HFFc6 (cell line): ENCODE measurements at regions not wholly inside any gene's neighbourhood (a gene's known extent, or its start where the extent isn't known, plus 50 kb on each side); places are given as distances from the start of the nearest gene placed in this dataset.

ENCODE experiments used
- DNase-seq: peaks from one replicate; pipeline ENCODE4 v3.0.0-alpha.2; 2018
- H3K27ac Mint-ChIP-seq: 2 replicates; pipeline ENCODE4 v1.8.0; 2020; ENCODE audit warnings: mild to moderate bottlenecking, mixed read lengths
- H3K27me3 Mint-ChIP-seq: 2 replicates; pipeline ENCODE4 v1.8.0; 2021; ENCODE audit warnings: mild to moderate bottlenecking, moderate library complexity, mixed read lengths; ENCODE audit not compliant: insufficient read depth
- H3K36me3 Mint-ChIP-seq: 2 replicates; pipeline ENCODE4 v1.8.0; 2021; ENCODE audit warnings: low read depth, mixed read lengths
- H3K4me1 Mint-ChIP-seq: 2 replicates; pipeline ENCODE4 v1.8.0; 2020; ENCODE audit warnings: low read depth, mixed read lengths
- H3K4me3 Mint-ChIP-seq: 2 replicates; pipeline ENCODE4 v1.8.0; 2020; ENCODE audit warnings: mild to moderate bottlenecking, moderate library complexity, mixed read lengths
- H3K9me3 Mint-ChIP-seq: 2 replicates; pipeline ENCODE4 v1.8.0; 2020; ENCODE audit warnings: mild to moderate bottlenecking, mixed read lengths
- TF ChIP-seq, protein P1 (sequence below): fragments of 200-600 bp; sonication (generic); IDR thresholded peaks from 2 replicates; pipeline ENCODE4 v1.5.0; 2021; ENCODE audit warnings: antibody characterized with exemption, mild to moderate bottlenecking

DNA sequence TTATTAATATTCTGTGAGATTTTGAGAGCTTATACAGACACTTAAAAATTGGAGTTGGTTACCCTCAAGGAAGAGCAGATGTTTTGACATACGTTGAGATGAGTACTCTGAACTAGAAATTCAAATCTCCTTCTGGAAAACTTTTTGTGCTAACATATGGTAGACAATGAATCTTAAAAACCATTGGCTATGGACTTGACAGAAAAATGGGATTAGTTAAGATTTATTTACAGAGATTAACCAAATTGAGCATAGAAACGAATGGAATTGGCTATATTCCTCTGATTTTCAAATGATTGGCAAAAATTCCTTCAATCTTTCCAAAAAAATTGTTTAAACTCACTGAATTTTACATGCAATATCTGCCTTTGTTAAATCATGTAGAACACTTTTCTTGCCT, 1392.9 kb downstream of the BRINP3 start:
- Mint-ChIP-seq H3K9me3 (peaks cover 27% of the 10 kb centered on the region), H3K27ac (no peak overlapping the region), H3K4me3 (no peak overlapping the region), H3K36me3 (no peaks in the 10 kb centered on the region), H3K4me1 (no peaks in the 10 kb centered on the region), H3K27me3 (no peaks in the 10 kb centered on the region)
- no peak for DNase-seq
- TF ChIP-seq, protein P1, sequence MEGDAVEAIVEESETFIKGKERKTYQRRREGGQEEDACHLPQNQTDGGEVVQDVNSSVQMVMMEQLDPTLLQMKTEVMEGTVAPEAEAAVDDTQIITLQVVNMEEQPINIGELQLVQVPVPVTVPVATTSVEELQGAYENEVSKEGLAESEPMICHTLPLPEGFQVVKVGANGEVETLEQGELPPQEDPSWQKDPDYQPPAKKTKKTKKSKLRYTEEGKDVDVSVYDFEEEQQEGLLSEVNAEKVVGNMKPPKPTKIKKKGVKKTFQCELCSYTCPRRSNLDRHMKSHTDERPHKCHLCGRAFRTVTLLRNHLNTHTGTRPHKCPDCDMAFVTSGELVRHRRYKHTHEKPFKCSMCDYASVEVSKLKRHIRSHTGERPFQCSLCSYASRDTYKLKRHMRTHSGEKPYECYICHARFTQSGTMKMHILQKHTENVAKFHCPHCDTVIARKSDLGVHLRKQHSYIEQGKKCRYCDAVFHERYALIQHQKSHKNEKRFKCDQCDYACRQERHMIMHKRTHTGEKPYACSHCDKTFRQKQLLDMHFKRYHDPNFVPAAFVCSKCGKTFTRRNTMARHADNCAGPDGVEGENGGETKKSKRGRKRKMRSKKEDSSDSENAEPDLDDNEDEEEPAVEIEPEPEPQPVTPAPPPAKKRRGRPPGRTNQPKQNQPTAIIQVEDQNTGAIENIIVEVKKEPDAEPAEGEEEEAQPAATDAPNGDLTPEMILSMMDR, result no peak

DNA sequence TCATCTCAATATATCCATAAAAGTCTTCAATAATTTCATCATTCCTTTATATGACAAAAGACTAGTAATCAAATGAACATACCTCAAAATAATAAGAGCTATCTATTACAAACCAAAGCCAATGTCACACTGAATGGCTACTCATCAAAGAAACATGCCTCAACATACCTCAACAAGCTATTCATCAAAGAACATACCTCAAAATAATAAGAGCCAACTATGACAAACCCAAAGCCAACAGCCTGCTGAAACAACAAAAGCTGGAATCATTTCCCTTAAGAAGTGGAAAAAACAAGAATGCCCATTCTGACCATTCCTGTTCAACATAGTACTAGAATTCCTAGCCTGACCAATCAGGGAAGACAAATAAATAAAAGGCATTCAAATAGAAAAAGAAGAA, 1373.7 kb downstream of the BRINP3 start:
- Mint-ChIP-seq H3K4me3 (no peak overlapping the region), H3K4me1 (no peaks in the 10 kb centered on the region), H3K27me3 (no peaks in the 10 kb centered on the region), H3K27ac (no peak overlapping the region), H3K36me3 (no peaks in the 10 kb centered on the region; the same call in 1 of the 2 replicates), H3K9me3 (peaks cover 48% of the 10 kb centered on the region)
- no peak for DNase-seq
- TF ChIP-seq, protein P1, result no peak

DNA sequence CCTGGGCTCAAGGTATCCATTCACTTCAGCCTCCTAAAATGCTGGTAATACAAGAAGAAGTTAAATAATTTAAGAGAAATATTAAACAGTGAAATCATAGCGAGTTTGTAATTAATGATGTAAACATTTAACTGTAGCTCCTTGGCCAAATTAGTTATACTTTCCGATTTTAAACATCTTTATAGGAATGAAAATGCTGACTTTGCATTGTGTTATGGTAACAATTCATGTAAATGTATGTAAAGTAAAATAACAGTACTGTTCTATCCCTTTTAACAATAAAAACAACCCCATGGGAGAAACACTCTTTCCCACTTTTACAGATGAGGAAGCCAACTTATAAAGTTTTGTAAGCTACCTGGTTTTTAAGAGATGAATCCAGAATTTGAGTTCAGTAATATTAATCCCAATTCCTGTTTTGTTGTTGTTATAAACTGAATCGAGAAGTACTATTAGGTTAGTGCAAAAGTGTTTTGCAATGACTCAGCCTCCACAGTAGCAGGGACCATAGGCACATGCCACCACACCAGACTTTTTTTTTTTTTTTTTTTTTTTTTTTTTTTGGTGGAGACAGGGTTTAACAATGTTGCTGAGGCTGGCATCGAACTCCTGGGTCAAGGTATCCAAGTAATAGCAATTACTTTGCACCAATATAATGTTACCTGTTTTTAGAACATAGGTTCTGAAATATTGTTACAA, 1360.4 kb downstream of the BRINP3 start:
- Mint-ChIP-seq H3K9me3 (peaks cover 17% of the 10 kb centered on the region; the same call in 1 of the 2 replicates), H3K27me3 (no peaks in the 10 kb centered on the region), H3K4me3 (no peak overlapping the region), H3K36me3 (no peaks in the 10 kb centered on the region), H3K4me1 (no peaks in the 10 kb centered on the region), H3K27ac (no peak overlapping the region)
- no peak for DNase-seq
- TF ChIP-seq, protein P1, result no peak

DNA sequence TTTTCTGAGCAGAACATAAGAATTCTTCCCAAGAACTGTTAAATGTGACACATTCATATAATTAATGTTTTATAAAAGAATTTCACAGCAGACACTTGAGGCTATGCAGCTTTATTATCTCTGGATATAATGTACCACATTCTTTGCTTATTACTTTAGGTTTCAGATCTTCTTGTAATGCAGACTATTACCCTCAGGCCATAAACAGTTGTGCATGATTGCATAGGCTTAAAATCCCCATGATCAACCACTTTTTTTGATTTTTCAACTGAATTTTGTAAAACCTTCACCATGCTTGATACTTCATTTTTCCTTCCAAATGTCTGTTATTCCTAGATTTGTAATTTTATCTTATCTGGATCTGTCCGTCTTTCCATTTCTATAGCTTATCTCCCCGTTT, 1355.7 kb downstream of the BRINP3 start:
- H3K4me3 Mint-ChIP-seq, result no peak overlapping the region
- TF ChIP-seq, protein P1, result no peak
- no peaks in the 10 kb centered on the region for H3K4me1 Mint-ChIP-seq
- no peaks in the 10 kb centered on the region; the same call in 1 of the 2 replicates for H3K36me3 Mint-ChIP-seq
- H3K27ac Mint-ChIP-seq, result no peak overlapping the region
- no peak for DNase-seq
- H3K9me3 Mint-ChIP-seq, result peaks cover 27% of the 10 kb centered on the region
- no peaks in the 10 kb centered on the region for H3K27me3 Mint-ChIP-seq

DNA sequence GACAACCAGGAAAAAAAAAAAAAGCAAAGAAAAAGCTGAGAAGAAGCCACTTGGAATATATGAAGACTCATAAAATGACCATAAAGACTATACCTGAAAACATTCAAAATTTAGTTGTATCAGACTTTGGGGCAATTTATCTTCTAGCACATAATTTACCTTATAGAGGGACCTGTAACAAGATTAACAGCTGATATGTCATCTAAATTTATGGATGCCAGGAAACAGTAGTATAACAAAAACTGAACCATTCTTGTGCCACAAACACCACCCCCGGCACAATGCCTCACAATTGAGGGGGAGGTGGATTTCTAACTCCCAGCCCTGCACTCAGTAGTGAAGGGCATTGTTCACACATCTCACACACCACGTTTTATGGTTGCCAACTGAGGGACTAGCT, 1352.0 kb downstream of the BRINP3 start:
- H3K4me3 Mint-ChIP-seq, result no peak overlapping the region
- H3K27ac Mint-ChIP-seq, result no peak overlapping the region
- peaks cover 32% of the 10 kb centered on the region for H3K9me3 Mint-ChIP-seq
- no peaks in the 10 kb centered on the region for H3K4me1 Mint-ChIP-seq
- DNase-seq, result no peak
- no peaks in the 10 kb centered on the region; the same call in 1 of the 2 replicates for H3K36me3 Mint-ChIP-seq
- H3K27me3 Mint-ChIP-seq, result no peaks in the 10 kb centered on the region
- TF ChIP-seq, protein P1, result no peak
